ENCODE measurements at regions not wholly inside any gene's neighbourhood (a gene's known extent, or its start where the extent isn't known, plus 50 kb on each side); places are given as distances from the start of the nearest gene placed in this dataset.

- no peak overlapping the region for H3K14ac ChIP-seq (replicated peaks; ENCODE audit: low read depth, low read length)
- H2AFZ ChIP-seq (replicated peaks; ENCODE audit: low read length, poor library complexity): no peak overlapping the region
- no TSS peak for BruUV-seq (replicated peaks)
- no peaks in the 10 kb centered on the region for H3K36me3 ChIP-seq (ENCODE audit: control insufficient read depth, insufficient read depth, low read length)
- no peak overlapping the region for H3K4ac ChIP-seq (ENCODE audit: low read depth, low read length)
- CTCF ChIA-PET: no interaction called here
- WGBS, 2 experiments (ENCODE audit: extremely low coverage in 2 of 2, insufficient read length in 1 of 2): no CpG with 5 or more reads among the region's 4 CpGs
- no peak overlapping the region for H4K8ac ChIP-seq (ENCODE audit: low read depth in 2 of 2, low read length in 2 of 2)
- H2BK15ac ChIP-seq (ENCODE audit: low read depth, low read length): no peak overlapping the region
- no peak overlapping the region for H3K4me2 ChIP-seq (ENCODE audit: low read depth, low read length)
- no peak overlapping the region for H2BK20ac ChIP-seq (ENCODE audit: low read depth, low read length)
- H3K9me1 ChIP-seq (ENCODE audit: insufficient read depth, low read length): no peaks in the 10 kb centered on the region
- ATAC-seq (ENCODE audit: low read depth) (no peak), DNase-seq (no peak)
- H4K91ac ChIP-seq (ENCODE audit: insufficient read depth, low read depth, low read length): no peak overlapping the region
- no peak overlapping the region for H4K5ac ChIP-seq (ENCODE audit: low read depth, low read length)
- no peak overlapping the region for H3K56ac ChIP-seq (ENCODE audit: extremely low read depth, insufficient read depth, low read length)
- H3K23ac ChIP-seq (ENCODE audit: low read depth, low read length): no peak overlapping the region
- no peak overlapping the region for H3K18ac ChIP-seq (ENCODE audit: low read depth, low read length)
- H3K27ac ChIP-seq (ENCODE audit: insufficient read depth, low read length): no peak overlapping the region
- no peak overlapping the region for H2BK120ac ChIP-seq (ENCODE audit: low read depth, low read length)
- no peak overlapping the region for H2AK9ac ChIP-seq (replicated peaks; ENCODE audit: low read depth, low read length, poor library complexity)
- no peak overlapping the region for H3K9ac ChIP-seq (ENCODE audit: low read depth, low read length)
- intact Hi-C loops (cut with micrococcal nuclease): no loop called here
- no peaks in the 10 kb centered on the region for H3K9me3 ChIP-seq (ENCODE audit: control insufficient read depth, insufficient read depth, low read length)
- in situ Hi-C loops (cut with MboI; ENCODE audit: low sequenced_read_pairs): no loop called here
- TF ChIP-seq CHD1 (IDR thresholded peaks at IDR 0.05; ENCODE audit: low read depth, low read length): no peak
- TF ChIP-seq MAFK (IDR thresholded peaks at IDR 0.05; ENCODE audit: low read depth, low read length): no peak
- TF ChIP-seq POLR2A (IDR thresholded peaks at IDR 0.05; ENCODE audit: low read depth, low read length): no peak
- POLR2A ChIA-PET (ENCODE audit: unreplicated experiment): no interaction called here
- H3K4me1 ChIP-seq (ENCODE audit: control insufficient read depth, insufficient read depth, low read length): no peaks in the 10 kb centered on the region
- H2BK5ac ChIP-seq (ENCODE audit: low read depth, low read length, poor library complexity, severe bottlenecking): no peak overlapping the region
- no peaks in the 10 kb centered on the region for H3K27me3 ChIP-seq (ENCODE audit: control insufficient read depth, insufficient read depth, low read length)
- dilution Hi-C loops (cut with HindIII; ENCODE audit: low sequenced_read_pairs, unreplicated experiment): no loop called here
- no peak overlapping the region for H2AK5ac ChIP-seq (ENCODE audit: low read depth, low read length)
- no peaks in the 10 kb centered on the region for H3K79me1 ChIP-seq (ENCODE audit: low read depth in 1 of 2, low read length in 2 of 2)
- H3K4me3 ChIP-seq (ENCODE audit: insufficient read depth, low read depth, low read length): no peak overlapping the region
- H4K20me1 ChIP-seq (ENCODE audit: insufficient read depth, low read length): no peaks in the 10 kb centered on the region
Observed at GRCh38 chr11:104259121-104259610, 95.2 kb upstream of the PDGFD start.

Measured in IMR-90 (cell line).